Fibroblast of skin of left quadriceps (primary cell): ENCODE measurements at regions not wholly inside any gene's neighbourhood (a gene's known extent, or its start where the extent isn't known, plus 50 kb on each side); places are given as distances from the start of the nearest gene placed in this dataset.
"Not testable (repeated sequence)": the region's sequence is repeated elsewhere in the genome, so short reads cannot be mapped to it uniquely, and the experiment has no call there.

ENCODE experiments used
- DNase-seq, 2 experiments: peaks; one replicate each; pipeline ENCODE4 v3.0.0-alpha.2; 2013; ENCODE audit warnings: low read depth in 2 of 2

GRCh38 chr13:99700468-99700867 lies 199.2 kb downstream of the TM9SF2 start:
- no peak for DNase-seq

GRCh38 chr13:99698816-99699099 lies 197.5 kb downstream of the TM9SF2 start:
- no peak for DNase-seq

- DNase-seq, result no peak
Measured at GRCh38 chr13:99698010-99698815, 196.9 kb downstream of the TM9SF2 start.

- DNase-seq, result no peak
Measured at GRCh38 chr13:99695857-99696256, 194.6 kb downstream of the TM9SF2 start.

- no peak for DNase-seq
Measured at GRCh38 chr13:99693852-99694611, 192.8 kb downstream of the TM9SF2 start.

- DNase-seq, result no peak
Measured at GRCh38 chr13:99693351-99693750, 192.1 kb downstream of the TM9SF2 start.

- no peak for DNase-seq
Measured at GRCh38 chr13:99692854-99693253, 191.6 kb downstream of the TM9SF2 start.

- no peak for DNase-seq
Measured at GRCh38 chr13:99691552-99691951, 190.3 kb downstream of the TM9SF2 start.

- DNase-seq, result no peak
Measured at GRCh38 chr13:99690426-99691174, 189.3 kb downstream of the TM9SF2 start.

- no peak for DNase-seq
Measured at GRCh38 chr13:99689955-99690354, 188.7 kb downstream of the TM9SF2 start.

GRCh38 chr13:99688776-99689175 lies 187.5 kb downstream of the TM9SF2 start:
- DNase-seq, result no peak

GRCh38 chr13:99687723-99688397 lies 186.6 kb downstream of the TM9SF2 start:
- peak; percentile 72 to 76 for DNase-seq

- DNase-seq, result no peak
Measured at GRCh38 chr13:99686944-99687411, 185.7 kb downstream of the TM9SF2 start.

GRCh38 chr13:99686157-99686572 lies 184.9 kb downstream of the TM9SF2 start:
- DNase-seq, result no peak

GRCh38 chr13:99681695-99682094 lies 180.4 kb downstream of the TM9SF2 start:
- no peak for DNase-seq

GRCh38 chr13:99677116-99677951 lies 176.1 kb downstream of the TM9SF2 start:
- no peak for DNase-seq

GRCh38 chr13:99671746-99672145 lies 170.5 kb downstream of the TM9SF2 start:
- no peak for DNase-seq

- not testable (repeated sequence) for DNase-seq
Measured at GRCh38 chr13:99669096-99669495, 167.8 kb downstream of the TM9SF2 start.

GRCh38 chr13:99666146-99666805 lies 165.0 kb downstream of the TM9SF2 start:
- DNase-seq, result no peak

- no peak for DNase-seq
Measured at GRCh38 chr13:99665711-99666110, 164.4 kb downstream of the TM9SF2 start.
